Left lobe of liver (tissue), 2 donors: ENCODE measurements at regions not wholly inside any gene's neighbourhood (a gene's known extent, or its start where the extent isn't known, plus 50 kb on each side); places are given as distances from the start of the nearest gene placed in this dataset.

Source experiments
- ATAC-seq: fragments of 200-7000 bp; cut with Tn5 transposase; one replicate; pipeline ENCODE4 v1.9.1; 2020; ENCODE audit warnings: mild to moderate bottlenecking, moderate library complexity
- DNase-seq: peaks from one replicate; pipeline ENCODE4 v3.0.0-alpha.2; 2020; ENCODE audit warnings: low spot score
- donor health status: DM: no; HTN: no; CAD: no; lungs with moderate emphysema.
- donor health status: DM: no; HTN: yes; CAD: no.

GRCh38 chr13:74683411-74683810 lies 549.2 kb upstream of the KLF12 start:
- ATAC-seq (no peak), DNase-seq (no peak)

- DNase-seq, result no peak
- no peak for ATAC-seq
Observed at GRCh38 chr13:74682746-74683145, 548.5 kb upstream of the KLF12 start.

GRCh38 chr13:74681891-74682290 lies 547.7 kb upstream of the KLF12 start:
- no peak for ATAC-seq
- DNase-seq, result no peak

- no peak for ATAC-seq
- no peak for DNase-seq
Observed at GRCh38 chr13:74678308-74678965, 544.2 kb upstream of the KLF12 start.

GRCh38 chr13:74675972-74676371 lies 541.8 kb upstream of the KLF12 start:
- ATAC-seq (no peak), DNase-seq (no peak)

- no peak for ATAC-seq
- no peak for DNase-seq
Observed at GRCh38 chr13:74675182-74675581, 541.0 kb upstream of the KLF12 start.

- ATAC-seq (no peak), DNase-seq (no peak)
Observed at GRCh38 chr13:74674720-74675119, 540.5 kb upstream of the KLF12 start.

- no peak for DNase-seq
- ATAC-seq, result no peak
Observed at GRCh38 chr13:74669149-74669548, 534.9 kb upstream of the KLF12 start.

GRCh38 chr13:74667656-74668203 lies 533.5 kb upstream of the KLF12 start:
- ATAC-seq (no peak), DNase-seq (no peak)

- ATAC-seq (no peak), DNase-seq (no peak)
Observed at GRCh38 chr13:74662905-74663304, 528.7 kb upstream of the KLF12 start.

- ATAC-seq, result no peak
- DNase-seq, result no peak
Observed at GRCh38 chr13:74661851-74662250, 527.6 kb upstream of the KLF12 start.

GRCh38 chr13:74657765-74658164 lies 523.6 kb upstream of the KLF12 start:
- ATAC-seq (no peak), DNase-seq (no peak)

GRCh38 chr13:74651121-74651520 lies 516.9 kb upstream of the KLF12 start:
- ATAC-seq (no peak), DNase-seq (no peak)

GRCh38 chr13:74647991-74648390 lies 513.8 kb upstream of the KLF12 start:
- no peak for ATAC-seq
- DNase-seq, result no peak

GRCh38 chr13:74647211-74647610 lies 513.0 kb upstream of the KLF12 start:
- no peak for ATAC-seq
- no peak for DNase-seq

- ATAC-seq (no peak), DNase-seq (no peak)
Observed at GRCh38 chr13:74646091-74646490, 511.9 kb upstream of the KLF12 start.

- DNase-seq (no peak), ATAC-seq (no peak)
Observed at GRCh38 chr13:74645586-74645985, 511.4 kb upstream of the KLF12 start.

GRCh38 chr13:74644229-74644628 lies 510.0 kb upstream of the KLF12 start:
- ATAC-seq (no peak), DNase-seq (no peak)

- ATAC-seq (no peak), DNase-seq (no peak)
Observed at GRCh38 chr13:74641586-74641985, 507.4 kb upstream of the KLF12 start.

- DNase-seq, result no peak
- no peak for ATAC-seq
Observed at GRCh38 chr13:74633734-74634133, 499.5 kb upstream of the KLF12 start.

- no peak for ATAC-seq
- no peak for DNase-seq
Observed at GRCh38 chr13:74629985-74630384, 495.8 kb upstream of the KLF12 start.

- ATAC-seq (no peak), DNase-seq (no peak)
Observed at GRCh38 chr13:74625541-74625940, 491.3 kb upstream of the KLF12 start.

- ATAC-seq (no peak), DNase-seq (no peak)
Observed at GRCh38 chr13:74623761-74624160, 489.6 kb upstream of the KLF12 start.
